Chondrocyte (in vitro differentiated cells): ENCODE measurements at regions not wholly inside any gene's neighbourhood (a gene's known extent, or its start where the extent isn't known, plus 50 kb on each side); places are given as distances from the start of the nearest gene placed in this dataset.

Source experiments
- DNase-seq: peaks from one replicate; pipeline ENCODE4 v3.0.0; 2021; ENCODE audit warnings: mixed read lengths, low spot score
- H3K27ac Mint-ChIP-seq: one replicate; pipeline ENCODE4 v1.8.0; 2021; ENCODE audit warnings: mild to moderate bottlenecking, moderate library complexity, mixed read lengths; ENCODE audit not compliant: unreplicated experiment
- H3K27me3 Mint-ChIP-seq: 2 replicates; pipeline ENCODE4 v1.8.0; 2021; ENCODE audit warnings: low read depth, mixed read lengths
- H3K36me3 Mint-ChIP-seq: 2 replicates; pipeline ENCODE4 v1.8.0; 2021; ENCODE audit warnings: low read depth, mixed read lengths
- H3K4me1 Mint-ChIP-seq: 2 replicates; pipeline ENCODE4 v1.8.0; 2021; ENCODE audit warnings: low read depth, mild to moderate bottlenecking, mixed read lengths
- H3K4me3 Mint-ChIP-seq: one replicate; pipeline ENCODE4 v1.8.0; 2021; ENCODE audit warnings: mild to moderate bottlenecking, moderate library complexity, mixed read lengths; ENCODE audit not compliant: unreplicated experiment
- H3K9me3 Mint-ChIP-seq: 2 replicates; pipeline ENCODE4 v1.8.0; 2021; ENCODE audit warnings: low read depth, mixed read lengths
- TF ChIP-seq, protein P1 (sequence below): fragments of 200-600 bp; sonication (generic); IDR thresholded peaks from 2 replicates; pipeline ENCODE4 v1.5.0; 2021; ENCODE audit warnings: antibody characterized with exemption, mild to moderate bottlenecking, moderate library complexity

DNA sequence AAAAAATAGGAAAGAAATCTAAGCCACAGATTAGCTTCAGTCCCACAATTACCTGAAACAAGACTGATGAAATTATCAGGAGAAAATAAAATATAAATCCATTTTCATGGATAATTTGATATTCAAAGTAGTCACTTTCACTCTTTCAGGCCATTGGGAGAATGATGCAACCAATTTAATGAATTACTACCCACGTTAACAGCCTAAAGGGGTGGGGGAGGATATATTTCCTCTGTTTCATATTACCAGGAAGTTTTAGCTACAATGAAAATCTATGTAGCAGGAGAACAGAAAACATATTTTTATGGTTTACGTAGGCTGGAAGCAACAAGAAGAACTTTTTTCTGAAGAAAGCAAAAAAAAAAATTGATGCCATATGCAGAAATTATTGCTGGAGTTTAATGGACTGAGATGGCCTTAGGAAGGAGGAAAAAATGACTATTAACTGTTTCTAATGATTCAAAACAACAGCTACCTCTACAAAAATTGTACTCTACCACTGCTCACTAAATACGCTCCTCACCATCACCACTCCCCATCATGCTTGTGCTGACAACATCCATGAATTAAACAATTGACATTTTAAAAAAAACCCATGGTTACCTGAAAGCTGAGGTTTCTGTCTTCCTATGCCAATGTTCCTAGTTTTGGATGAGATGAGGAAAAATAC lies 100.9 kb downstream of the CXXC4 start:
- H3K36me3 Mint-ChIP-seq = no peaks in the 10 kb centered on the region
- H3K27ac Mint-ChIP-seq = no peak overlapping the region
- H3K4me3 Mint-ChIP-seq = no peak overlapping the region
- H3K9me3 Mint-ChIP-seq = no peaks in the 10 kb centered on the region
- DNase-seq = no peak
- H3K4me1 Mint-ChIP-seq = peaks cover 22% of the 10 kb centered on the region
- TF ChIP-seq, protein P1, sequence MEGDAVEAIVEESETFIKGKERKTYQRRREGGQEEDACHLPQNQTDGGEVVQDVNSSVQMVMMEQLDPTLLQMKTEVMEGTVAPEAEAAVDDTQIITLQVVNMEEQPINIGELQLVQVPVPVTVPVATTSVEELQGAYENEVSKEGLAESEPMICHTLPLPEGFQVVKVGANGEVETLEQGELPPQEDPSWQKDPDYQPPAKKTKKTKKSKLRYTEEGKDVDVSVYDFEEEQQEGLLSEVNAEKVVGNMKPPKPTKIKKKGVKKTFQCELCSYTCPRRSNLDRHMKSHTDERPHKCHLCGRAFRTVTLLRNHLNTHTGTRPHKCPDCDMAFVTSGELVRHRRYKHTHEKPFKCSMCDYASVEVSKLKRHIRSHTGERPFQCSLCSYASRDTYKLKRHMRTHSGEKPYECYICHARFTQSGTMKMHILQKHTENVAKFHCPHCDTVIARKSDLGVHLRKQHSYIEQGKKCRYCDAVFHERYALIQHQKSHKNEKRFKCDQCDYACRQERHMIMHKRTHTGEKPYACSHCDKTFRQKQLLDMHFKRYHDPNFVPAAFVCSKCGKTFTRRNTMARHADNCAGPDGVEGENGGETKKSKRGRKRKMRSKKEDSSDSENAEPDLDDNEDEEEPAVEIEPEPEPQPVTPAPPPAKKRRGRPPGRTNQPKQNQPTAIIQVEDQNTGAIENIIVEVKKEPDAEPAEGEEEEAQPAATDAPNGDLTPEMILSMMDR = no peak
- H3K27me3 Mint-ChIP-seq = peaks cover 4% of the 10 kb centered on the region

DNA sequence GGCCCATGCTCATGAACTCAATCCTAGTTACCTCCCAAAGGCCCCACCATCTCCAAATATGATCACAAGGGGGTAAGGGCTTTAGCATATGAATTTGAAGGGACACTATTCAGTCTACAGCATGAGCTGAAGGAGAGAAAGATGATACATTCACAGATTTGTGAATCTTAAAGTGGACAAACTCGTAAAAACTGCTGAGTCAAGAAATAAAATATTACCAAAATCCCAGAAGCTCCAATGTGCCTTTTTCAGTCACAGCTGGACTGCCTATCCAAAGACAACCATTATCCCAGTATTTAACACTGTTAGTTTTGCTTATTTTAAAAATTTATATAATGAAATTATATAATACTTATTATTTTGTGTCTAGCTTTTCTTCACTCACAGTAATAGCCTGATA lies 109.0 kb downstream of the CXXC4 start:
- H3K9me3 Mint-ChIP-seq = no peaks in the 10 kb centered on the region
- no peak overlapping the region for H3K27ac Mint-ChIP-seq
- no peak for DNase-seq
- TF ChIP-seq, protein P1 = no peak
- no peak overlapping the region for H3K4me3 Mint-ChIP-seq
- no peaks in the 10 kb centered on the region for H3K36me3 Mint-ChIP-seq
- no peaks in the 10 kb centered on the region for H3K4me1 Mint-ChIP-seq
- peaks cover 6% of the 10 kb centered on the region for H3K27me3 Mint-ChIP-seq

DNA sequence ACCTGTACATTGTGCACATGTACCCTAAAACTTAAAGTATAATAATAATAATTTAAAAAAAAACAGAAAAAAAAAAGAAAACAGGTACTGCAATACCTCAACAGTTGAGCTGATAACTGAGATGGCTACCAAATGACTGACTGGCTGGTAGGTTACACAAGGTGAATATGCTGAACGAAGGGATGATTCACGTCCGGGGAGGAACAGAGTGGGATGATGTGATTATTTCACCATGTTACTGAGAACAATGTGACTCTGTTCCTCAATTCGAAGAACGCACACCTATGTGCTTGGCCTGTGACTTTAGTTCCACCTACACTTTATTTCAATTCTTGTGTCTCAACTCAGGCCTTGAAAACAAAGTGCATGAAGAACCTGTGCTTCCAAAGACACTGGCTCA lies 111.7 kb downstream of the CXXC4 start:
- Mint-ChIP-seq H3K9me3 (peaks cover 4% of the 10 kb centered on the region), H3K4me1 (no peaks in the 10 kb centered on the region), H3K4me3 (no peak overlapping the region), H3K27ac (no peak overlapping the region), H3K27me3 (peaks cover 4% of the 10 kb centered on the region), H3K36me3 (no peaks in the 10 kb centered on the region)
- DNase-seq = no peak
- TF ChIP-seq, protein P1 = no peak

DNA sequence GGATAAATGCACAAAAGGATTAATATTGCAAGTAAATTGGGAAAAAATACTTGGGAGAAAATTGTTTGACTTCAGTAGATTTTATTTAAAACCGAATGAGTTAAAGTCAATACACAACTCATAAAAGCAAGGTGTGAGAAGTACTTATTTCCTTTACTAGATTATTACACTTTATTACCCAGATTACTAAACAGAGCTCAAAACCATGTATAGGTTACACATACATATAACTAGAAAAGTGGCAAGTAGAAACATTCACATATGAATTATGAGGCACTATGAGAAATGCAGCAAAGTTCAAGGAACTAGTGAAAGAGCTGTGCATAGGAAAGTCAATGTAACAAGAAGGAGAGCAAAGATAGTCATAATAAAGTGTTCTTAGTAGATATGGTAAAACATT lies 113.0 kb downstream of the CXXC4 start:
- peaks cover 5% of the 10 kb centered on the region for H3K9me3 Mint-ChIP-seq
- DNase-seq = no peak
- no peak overlapping the region for H3K4me3 Mint-ChIP-seq
- peaks cover 2% of the 10 kb centered on the region for H3K27me3 Mint-ChIP-seq
- no peak overlapping the region for H3K27ac Mint-ChIP-seq
- TF ChIP-seq, protein P1 = no peak
- H3K4me1 Mint-ChIP-seq = no peaks in the 10 kb centered on the region
- no peaks in the 10 kb centered on the region for H3K36me3 Mint-ChIP-seq

DNA sequence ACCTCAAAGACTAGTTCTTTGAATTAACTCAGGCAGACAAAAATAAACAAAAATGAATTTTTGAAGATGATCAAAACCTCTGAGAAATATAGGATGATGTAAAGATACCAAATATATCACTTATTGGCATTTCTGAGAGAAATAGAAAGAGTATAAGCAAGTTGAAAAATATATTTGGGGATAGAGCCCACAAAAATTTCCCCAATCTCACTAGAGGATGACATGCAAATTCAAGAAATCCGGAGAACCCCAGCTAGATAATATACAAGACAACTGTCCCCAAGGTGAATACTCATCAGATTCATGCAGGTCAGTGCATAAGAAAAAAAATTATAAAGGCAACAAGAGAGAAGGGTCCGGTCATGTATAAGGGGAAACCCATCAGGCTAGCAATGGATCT lies 129.1 kb downstream of the CXXC4 start:
- TF ChIP-seq, protein P1 = no peak
- DNase-seq = no peak
- Mint-ChIP-seq H3K4me1 (no peaks in the 10 kb centered on the region), H3K9me3 (no peaks in the 10 kb centered on the region), H3K27ac (no peak overlapping the region), H3K4me3 (no peak overlapping the region), H3K27me3 (peaks cover 3% of the 10 kb centered on the region), H3K36me3 (no peaks in the 10 kb centered on the region)
